H54 (cell line): ENCODE measurements at regions not wholly inside any gene's neighbourhood (a gene's known extent, or its start where the extent isn't known, plus 50 kb on each side); places are given as distances from the start of the nearest gene placed in this dataset.
A peak's percentile ranks its signal among the peaks of the same experiment; 100 is the strongest.
"Not testable (repeated sequence)": the region's sequence is repeated elsewhere in the genome, so short reads cannot be mapped to it uniquely, and the experiment has no call there.

Source experiments
- DNase-seq: peaks from one replicate; pipeline ENCODE4 v3.0.0; 2011; ENCODE audit warnings: low spot score, mixed read lengths; ENCODE audit not compliant: insufficient read length
- FAIRE-seq: peaks from 3 replicates; lab custom pipeline; 2011; peaks lifted over from hg19 to GRCh38; lab: Jason Lieb, UNC
- POLR2A ChIP-seq: IDR thresholded peaks from 2 replicates; pipeline ENCODE4 v1.6.1; 2011; ENCODE audit warnings: low read depth, mild to moderate bottlenecking, low read length

GRCh38 chr9:96149533-96150280, 152.3 kb downstream of the HSD17B3 start:
- FAIRE-seq: no peak

GRCh38 chr9:96148634-96149532, 153.1 kb downstream of the HSD17B3 start:
- no peak for FAIRE-seq

More at GRCh38 chr9:96149533-96150280, 152.3 kb downstream of the HSD17B3 start:
- no peak for DNase-seq
- no peak for TF ChIP-seq POLR2A

DNA sequence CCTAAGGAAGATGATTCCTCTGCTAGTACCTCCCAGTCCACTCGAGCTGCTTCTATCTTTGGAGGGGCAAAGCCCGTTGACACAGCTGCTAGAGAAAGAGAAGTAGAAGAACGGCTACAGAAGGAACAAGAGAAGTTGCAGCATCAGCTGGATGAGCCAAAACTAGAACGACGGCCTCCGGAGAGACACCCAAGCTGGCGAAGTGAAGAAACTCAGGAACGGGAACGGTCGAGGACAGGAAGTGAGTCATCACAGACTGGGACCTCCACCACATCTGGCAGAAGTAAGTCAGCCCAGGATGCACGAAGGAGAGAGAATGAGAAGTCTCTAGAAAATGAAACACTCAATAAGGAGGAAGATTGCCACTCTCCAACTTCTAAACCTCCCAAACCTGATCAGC, 154.9 kb downstream of the HSD17B3 start:
- FAIRE-seq, DNase-seq: not testable (repeated sequence)

More at GRCh38 chr9:96148634-96149532, 153.1 kb downstream of the HSD17B3 start:
- no peak for DNase-seq
- TF ChIP-seq POLR2A: no peak

- FAIRE-seq (no peak), DNase-seq (no peak)
- TF ChIP-seq POLR2A: no peak
Measured at GRCh38 chr9:96141666-96142065, 160.3 kb downstream of the HSD17B3 start.

- TF ChIP-seq POLR2A: no peak
- DNase-seq (no peak), FAIRE-seq (no peak)
Measured at GRCh38 chr9:96141128-96141474, 160.9 kb downstream of the HSD17B3 start.

GRCh38 chr9:96140296-96141127, 161.5 kb downstream of the HSD17B3 start:
- DNase-seq (no peak), FAIRE-seq (no peak)
- TF ChIP-seq POLR2A: no peak

DNA sequence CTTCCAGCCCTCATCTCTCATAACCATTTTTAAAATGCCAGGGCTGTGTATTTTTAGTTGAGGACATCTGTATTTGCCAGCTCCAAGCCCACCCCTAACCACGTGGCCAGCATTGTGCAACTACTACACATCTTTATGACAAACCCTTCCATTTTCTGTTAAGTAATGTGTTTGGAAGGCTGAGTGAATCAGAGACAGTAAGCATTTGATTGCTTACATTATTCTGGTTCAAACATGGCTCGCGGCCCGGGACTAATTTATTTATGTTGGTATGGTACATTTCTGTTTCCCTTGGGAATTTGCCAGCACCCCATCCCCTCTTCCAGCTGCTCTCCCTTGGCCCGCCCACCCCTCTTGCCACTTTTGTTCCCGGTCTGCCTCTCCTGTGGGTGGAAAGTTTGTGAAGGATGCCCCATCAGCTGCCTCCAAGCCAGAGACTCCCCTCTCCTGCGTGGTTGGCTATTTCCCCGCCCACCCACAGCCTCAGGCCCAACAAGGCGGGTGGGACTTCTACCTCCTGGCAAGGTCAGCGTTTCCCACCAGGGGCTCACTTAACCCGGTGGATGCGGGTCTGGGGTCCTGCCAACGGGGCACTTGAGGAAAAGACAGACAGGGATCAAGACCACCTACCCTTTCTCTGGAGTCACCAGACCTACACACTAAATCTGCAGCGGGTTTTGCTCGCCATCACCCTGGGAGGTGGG, 162.2 kb downstream of the HSD17B3 start:
- peak; percentile 27 for FAIRE-seq
- DNase-seq: no peak
- TF ChIP-seq POLR2A: no peak

DNA sequence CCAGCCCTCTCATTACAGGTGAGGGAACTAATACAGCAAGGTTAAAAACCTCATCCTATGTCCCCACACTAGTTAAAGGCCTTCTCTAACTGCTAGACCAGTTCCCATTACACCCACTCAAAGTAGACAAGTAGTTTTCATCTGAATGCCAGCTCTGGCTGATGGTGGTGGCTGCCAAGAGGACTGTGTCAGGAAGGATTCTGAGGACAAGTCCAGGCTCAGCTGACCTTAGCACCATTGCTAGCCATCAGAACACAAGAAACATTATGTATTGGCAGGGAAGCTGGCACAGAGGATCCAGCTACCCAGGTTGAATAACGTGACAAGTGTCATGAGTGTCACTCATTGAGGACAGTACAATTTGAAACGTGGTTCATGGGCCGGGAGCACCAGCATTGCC, 163.4 kb downstream of the HSD17B3 start:
- TF ChIP-seq POLR2A: no peak
- FAIRE-seq: no peak
- no peak for DNase-seq

DNA sequence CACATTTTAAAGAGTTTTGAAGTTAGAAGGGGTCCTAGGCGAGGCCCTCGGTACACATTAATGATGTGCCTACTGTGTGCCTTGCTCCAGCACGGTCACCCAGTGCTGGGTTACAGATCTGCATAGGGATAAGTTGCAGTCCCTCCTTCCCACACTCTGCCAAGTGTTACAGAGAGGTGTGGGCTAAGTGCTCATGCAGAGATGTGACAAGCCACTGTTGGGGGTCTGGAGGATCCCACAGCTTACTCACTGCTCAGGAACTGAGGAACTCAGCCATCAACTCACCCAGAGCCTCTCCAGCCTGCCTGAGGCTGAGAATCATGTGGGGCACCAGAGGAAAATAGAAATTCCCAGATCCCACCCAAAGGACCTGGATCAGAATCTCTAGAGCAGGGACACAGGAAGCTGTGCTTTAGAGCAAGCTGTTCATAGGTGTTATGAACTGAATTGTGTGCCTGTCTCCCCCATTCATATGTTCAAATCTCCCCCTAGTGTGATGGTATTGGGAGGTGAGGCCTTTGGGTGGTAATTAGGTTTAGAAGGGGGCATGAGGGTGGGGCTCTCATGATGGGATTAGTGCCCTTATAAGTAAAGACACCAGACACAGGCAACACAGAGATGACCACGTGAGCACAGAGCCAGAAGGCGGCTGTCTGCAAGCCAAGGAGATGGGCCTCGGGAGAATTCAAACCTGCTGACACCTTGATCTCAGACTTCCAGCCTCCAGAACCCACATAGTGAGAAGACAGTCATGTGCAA, 164.1 kb downstream of the HSD17B3 start:
- peak; percentile 44 for DNase-seq
- peak; percentile 20 for FAIRE-seq
- no peak for TF ChIP-seq POLR2A

GRCh38 chr9:96136992-96137670, 164.8 kb downstream of the HSD17B3 start:
- DNase-seq (peak; percentile 83), FAIRE-seq (peak; percentile 52)
- no peak for TF ChIP-seq POLR2A

DNA sequence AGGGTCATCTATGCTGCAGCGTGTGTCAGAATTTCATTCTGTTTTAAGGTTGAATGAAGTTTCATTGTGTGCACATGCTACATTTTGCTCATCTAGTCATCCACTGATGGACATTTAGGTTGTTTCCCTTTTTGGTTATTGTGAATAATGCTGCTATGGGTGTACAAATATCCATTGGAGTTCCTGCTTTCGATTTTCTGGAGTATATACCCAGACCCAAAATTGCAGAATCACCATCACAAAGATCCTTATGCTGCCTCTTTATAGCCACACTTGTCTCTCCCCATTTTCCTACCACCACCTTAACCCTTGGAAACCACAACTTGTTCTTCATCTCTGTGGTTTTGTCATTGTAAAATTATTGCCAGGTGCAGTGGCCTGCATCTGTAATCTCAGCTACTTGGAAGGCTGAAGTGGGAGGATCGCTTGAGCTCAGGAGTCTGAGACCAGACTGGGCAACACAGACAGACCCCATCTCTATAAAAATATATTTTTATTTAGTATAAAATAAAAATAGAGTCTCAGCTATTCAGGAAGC, 166.2 kb downstream of the HSD17B3 start:
- no peak for TF ChIP-seq POLR2A
- FAIRE-seq (no peak), DNase-seq (no peak)

- no peak for DNase-seq
- TF ChIP-seq POLR2A: no peak
- no peak for FAIRE-seq
Measured at GRCh38 chr9:96135076-96135752, 166.8 kb downstream of the HSD17B3 start.
